HG03575 (cell line): ENCODE measurements at regions not wholly inside any gene's neighbourhood (a gene's known extent, or its start where the extent isn't known, plus 50 kb on each side); places are given as distances from the start of the nearest gene placed in this dataset.

Source experiments
- ATAC-seq: cut with Tn5 transposase; IDR thresholded peaks from one replicate; pipeline ENCODE4 v1.9.1; 2021; ENCODE audit not compliant: unreplicated experiment, insufficient number of reproducible peaks, low FRiP score; ENCODE audit errors: extremely low read depth

DNA sequence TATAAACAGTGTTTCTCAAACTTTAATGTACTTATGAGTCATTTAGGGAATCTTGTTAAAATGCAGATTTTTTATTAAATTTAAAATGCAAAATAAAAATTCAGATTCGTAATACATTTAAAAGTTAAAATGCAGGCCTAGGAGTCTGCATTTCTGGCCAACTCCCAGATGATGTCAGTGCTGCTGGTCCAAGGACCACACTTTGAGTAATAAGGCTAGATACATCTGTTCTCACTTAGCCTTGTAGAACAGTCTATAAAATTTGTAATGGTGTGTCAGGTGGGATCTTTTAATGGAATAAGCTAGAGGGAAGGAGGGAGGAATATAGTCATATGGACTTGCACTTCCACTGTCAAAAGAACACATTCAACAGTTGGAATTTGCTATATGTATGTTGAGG, 295.6 kb upstream of the BMP2 start:
- no peak for ATAC-seq

DNA sequence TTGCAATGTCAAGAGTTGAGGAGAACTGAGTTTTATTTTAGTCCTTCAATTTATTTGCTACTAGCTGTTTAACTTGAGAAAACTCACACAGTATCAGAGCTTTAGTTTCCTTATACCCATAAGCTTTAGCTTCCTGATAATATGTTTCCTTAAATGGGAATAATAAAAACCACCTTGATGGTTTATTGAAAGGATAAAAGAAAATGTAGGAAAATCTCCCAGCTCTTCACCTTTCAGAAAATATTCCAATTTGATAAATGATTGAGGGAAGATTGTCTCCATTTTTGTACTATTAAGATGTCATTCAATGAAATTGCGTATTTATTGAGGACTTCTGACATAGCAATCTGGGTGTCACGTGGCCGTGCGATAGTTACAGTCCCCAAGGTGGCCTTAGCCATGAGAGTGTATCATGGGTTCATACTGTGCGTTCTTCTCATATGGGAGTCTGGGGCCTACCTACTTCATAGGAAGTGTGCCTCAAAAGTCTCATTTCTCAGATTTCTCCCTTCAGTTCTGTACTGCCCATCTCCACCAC, 296.3 kb upstream of the BMP2 start:
- ATAC-seq, result no peak

DNA sequence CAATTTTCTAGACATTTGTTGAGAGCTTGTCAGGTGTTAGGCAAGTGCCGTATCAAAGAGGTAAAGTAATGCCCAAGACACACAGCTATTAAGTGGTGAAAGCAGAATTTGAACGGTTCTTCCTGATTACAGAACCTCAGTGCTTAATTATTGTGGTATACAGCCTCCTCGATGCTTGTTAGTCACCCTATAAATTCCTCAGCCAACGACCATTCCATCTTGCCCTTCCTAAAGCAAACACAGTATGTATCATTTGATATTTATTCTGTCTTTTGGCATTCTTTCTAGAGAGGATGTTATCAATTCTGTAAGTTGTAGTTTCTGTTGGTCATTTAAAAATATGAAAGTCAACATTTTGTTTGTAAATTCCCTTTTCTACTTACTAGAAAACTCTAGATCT, 297.8 kb upstream of the BMP2 start:
- ATAC-seq, result no peak

DNA sequence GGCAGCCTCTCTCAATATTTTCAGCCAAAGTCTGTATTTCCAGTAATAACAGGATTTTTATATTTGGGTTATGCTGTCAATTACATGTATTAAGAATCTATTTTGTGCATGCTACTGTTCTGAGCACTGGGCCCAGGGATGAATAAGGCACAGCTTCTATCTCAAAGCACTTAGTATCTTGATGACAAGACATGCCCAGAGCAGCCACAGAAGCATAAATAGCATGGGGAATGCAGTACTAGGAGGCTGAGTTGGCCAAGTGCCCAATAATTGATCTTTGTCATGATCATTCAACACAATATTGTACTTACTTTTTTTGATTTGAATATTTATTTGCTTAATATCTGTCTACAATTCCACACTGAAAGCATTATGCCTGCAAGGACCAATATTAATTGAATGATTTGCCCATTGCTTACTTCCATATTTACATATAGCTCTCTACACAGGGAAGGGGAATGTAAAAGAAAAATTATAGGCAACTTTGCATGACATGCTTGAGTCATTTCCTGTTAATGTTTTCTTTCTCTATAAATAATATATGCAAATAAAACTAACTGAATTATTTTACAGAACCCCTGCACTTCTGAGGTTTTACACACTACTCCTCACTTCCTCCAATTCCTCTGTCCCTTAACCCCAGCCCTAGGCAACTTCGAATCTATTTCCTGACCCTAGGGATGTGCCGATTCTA, 298.9 kb upstream of the BMP2 start:
- no peak for ATAC-seq

DNA sequence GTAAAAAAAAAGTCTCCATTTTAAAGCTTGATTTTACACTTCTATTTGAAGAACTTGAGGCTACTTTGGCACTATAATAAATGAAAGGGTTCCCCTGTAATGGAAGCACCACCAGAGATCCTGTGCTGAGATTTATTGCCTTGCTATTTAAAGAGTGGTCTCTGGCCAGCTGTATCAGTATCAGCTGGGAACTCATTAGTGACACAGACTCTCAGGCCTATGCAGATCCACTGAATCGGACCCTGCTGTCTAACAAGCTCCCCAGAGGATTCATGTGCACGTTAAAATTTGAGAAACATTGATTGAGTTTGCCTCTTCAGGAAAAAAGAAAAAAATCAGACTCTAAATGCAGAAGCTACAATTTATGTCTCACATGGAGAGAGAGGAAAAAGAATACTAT, 299.9 kb upstream of the BMP2 start:
- ATAC-seq, result no peak

DNA sequence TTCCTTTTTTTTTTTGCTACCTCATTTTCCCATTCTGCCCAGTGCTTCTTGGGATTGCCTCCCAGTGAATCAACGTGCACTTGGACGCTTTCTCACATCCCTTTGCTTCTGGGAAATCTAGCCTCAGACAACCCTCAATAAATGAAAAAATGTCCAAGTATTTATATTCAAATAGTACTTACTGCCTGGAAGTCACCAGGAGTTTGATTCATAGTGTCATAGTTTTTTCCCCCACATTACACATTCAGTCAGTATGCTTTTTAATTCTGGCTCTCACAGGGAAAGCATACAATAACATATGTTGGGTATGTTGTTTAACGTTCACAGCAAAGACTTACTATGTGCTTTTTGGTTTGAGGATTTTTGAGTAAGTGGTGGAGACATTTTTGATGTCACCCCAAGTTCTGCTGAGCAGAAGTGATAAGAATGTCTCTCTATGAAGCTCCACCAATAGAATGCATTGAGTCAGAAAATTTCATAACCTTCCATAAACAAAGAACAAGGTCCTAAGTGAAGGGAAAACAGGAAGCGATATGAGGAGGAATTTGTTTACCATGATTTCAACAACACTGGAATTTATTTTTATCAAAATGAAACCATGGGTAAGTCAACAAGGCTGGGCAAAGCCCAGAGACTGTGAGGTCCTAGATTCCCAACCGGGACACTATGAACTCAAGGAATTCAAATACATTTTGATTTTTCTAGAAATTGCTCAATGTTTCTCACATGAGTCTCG, 301.2 kb upstream of the BMP2 start:
- no peak for ATAC-seq

DNA sequence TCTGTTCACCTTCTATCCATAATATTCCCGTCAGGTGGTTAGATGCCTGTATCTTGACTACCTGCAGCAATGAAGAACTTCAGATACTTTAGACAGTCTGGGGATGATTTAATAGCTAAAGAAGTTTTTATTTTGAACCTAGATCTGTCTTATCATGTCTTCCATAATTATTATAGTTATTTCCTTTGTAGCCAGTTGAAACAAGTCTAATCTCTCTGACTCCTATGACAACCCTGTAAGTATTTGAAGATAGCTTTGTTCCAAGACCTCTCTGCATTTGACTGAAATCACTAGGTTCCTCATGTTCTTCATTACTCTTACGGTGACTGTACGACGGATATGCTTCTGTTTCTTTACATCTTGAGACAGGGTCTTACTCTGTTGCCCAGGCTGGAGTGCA, 316.6 kb upstream of the BMP2 start:
- no peak for ATAC-seq

DNA sequence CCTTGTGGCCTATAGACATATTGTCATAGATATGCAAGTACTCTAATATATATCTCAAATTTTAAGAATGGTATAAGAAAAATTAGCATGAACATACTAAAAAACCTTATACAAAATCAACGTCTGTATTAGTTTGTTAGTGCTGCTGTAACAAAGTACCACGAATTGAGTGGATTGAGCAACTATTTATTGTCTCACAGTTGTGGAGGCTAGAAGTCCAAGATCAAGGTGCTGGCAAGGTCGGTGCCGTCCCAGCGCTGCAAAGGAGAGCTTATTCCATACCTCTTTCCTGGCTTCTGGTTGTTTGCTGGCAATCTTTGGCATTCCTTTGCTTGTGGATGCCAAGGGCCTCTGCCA, 317.6 kb upstream of the FERMT1 start:
- no peak for ATAC-seq

DNA sequence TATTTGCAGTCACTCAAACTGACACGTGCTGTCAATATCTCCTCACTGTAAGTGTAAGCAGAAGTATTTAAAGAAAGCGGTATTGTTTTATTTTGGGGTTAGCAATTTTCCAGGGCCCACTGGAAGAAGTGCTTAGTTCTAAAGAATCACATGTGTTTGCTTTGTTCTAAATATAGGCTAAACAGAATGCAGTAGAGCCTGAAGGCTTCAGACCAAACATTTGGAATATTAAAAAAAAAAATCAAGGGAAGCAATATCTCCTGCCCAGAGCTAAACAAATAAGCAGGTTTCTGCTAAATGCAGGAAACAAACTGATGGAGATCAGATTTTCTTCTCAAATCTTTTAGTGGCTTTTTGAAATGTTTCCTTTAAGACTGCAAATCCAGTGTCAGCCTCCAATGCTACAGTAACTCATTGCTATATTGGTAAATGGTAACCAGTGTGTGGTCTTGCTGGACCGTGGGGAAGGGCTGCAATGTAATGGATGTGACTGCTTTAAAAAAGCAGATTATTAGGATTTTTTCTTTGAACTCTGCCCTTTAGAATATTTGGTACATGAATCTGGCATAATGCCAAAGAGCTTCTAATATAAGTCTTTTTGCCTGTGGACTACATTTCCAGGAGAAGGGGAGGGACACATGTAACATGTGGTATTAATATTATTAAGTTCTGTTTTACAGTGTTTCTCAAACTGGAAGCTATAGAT, 317.1 kb upstream of the FERMT1 start:
- no peak for ATAC-seq

DNA sequence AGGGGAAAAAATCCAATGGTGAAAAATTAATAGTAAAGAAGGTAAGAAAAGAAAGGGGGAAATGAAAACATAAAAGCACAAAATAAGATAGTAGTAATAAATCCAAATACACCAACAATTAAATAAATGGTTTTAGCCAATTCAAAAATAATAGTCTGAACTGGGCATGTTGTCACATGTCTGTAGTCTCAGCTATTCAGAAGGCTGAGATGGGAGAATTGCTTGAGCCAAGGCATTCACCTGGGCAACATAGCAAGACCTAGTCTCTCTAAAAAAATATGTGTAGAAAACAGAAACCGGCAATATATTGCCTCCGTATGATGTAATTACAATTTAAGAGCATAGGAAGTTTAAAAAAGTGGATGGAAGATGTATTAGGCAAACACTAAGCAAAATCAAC, 311.3 kb upstream of the FERMT1 start:
- no peak for ATAC-seq

DNA sequence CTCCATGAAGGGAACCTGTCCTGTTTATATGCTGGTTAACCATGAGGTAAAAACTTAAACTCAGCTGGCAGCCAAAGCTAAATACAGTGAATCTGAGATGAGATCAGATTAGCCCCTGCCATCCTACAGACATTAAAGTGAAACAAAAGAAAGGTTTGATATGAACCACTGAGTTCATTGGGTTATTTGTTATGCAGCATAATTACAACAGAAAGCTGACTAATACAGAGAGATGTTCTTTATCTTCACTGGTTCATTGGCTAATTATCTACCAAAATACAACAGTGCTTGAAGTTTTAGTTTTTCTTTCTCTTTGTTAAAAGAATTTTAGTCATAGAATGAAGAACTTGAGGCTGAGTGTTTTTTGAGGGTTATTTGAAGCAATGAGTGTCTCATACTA, 307.6 kb upstream of the FERMT1 start:
- ATAC-seq, result no peak

DNA sequence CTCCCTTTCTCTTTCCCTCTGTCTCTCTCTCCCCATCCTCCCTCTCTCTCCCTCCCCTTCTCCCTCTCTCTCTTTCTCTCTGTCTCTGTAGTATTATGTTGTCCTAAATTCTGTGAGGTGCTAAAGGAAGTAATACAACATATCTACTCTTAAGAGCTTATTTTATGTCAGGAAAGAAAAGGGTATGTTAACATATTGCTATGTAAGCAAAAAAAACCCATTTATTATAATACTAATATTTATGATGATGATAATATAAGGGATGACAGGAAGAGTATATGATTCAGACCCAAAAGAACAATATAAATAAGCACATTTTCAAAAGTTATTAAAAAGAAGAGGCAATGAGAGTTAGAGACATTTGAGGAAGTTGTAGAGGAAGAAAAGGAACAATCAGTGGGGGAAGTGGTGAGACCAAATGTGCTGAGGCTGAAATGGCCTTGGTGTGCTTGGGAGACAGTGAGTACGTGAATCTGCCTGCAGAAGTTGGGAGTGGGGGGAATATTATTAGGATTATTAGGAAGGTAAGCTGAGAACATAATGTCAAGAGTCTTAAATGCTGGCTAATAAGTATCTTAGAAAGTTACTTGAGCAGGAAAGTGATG, 303.6 kb upstream of the FERMT1 start:
- no peak for ATAC-seq

DNA sequence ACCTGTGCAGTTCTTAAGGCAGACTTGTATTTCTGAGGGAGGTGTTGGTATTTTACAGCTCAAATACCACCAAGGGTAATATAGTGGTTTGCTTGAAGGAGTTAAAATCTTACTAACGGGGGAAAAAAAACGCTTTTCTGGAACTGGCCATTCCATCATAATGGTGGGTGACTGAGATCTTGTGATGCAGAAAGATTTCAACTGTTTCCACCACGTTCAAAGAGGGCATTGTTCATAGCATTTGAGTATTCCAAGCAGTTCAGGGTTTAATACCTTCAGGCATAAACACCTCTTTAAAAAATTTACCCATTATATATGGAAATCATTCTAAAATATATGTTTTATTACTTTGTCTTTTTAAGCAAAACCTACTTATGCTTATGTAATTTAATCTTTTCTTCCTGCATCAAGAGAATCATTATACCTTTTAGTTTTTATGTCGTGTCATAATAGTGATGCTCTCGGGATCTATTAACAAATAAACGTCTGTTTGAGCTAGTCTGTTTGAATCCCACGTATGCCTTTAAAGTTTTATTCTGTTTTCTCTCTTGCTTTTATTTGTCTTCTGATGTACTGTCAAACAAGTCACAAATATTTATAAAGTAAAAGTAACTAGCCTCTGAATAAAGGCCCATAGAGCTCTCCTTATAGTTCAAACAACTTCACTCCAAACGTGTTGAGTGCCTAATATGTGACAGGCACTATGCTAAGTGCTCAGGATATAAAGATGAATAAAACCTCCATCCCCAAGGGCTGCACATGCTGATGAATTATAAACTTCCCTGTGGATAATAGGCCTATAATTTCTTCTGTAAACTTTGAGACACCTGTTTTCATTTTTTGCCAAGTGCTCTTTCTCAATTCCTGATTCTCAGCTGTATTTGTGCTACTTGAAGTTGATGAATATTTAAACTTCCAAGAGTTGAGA, 298.8 kb upstream of the FERMT1 start:
- no peak for ATAC-seq

DNA sequence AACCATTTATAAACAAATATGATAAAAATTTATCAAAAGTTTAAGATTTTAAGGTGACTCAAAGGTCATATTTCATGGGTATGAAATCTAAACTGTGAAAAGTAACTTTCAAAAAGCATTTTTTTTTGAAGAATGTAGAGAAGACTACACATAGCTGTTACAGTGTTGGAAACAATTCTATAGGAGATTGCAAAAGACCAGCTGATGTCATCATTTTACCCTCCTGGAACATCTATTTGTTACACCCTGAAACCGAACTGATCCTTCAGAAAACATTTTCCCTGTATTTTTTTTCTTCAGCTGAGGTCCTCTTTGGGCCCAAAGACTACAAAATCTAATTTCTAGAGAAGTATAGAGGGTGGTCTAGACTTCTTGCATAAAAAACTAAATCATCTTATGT, 297.5 kb upstream of the FERMT1 start:
- no peak for ATAC-seq

DNA sequence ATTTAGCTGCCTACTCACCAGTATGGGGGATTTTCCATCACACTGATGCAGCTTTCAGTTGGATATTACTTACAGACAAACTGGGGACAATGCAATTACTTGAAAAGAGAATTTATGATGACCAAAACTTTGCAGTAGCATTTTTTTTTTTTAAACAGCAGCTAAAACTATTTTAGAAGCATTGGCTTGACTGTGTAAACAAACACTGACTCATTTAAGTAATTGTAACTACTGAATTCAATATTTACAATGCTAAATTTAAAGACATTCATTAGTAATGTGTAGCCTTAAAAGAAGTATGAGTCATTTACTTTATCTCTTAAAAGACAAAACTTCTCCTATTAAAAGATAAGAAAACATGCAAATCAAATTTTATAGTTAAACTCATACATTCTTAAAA, 295.9 kb upstream of the FERMT1 start:
- no peak for ATAC-seq

DNA sequence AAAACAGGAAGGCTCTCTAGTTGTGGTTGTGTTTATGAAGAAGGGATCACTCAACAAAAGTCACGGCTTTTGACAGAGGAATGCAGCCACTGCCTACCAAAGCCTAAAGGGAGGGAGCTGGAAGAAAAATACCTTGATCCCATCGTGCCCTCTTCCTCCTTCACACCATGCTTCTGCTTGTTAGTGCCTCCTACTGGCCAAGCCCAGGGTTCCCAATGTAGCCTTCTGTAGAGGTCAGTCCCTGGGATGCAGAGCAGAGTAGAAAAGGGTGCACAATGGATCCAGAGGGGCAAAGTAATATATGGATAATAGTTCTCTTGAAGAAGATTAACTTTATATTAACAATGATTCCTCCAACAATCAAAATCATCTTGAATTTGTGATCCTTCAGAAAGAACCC, 293.5 kb upstream of the FERMT1 start:
- no peak for ATAC-seq

DNA sequence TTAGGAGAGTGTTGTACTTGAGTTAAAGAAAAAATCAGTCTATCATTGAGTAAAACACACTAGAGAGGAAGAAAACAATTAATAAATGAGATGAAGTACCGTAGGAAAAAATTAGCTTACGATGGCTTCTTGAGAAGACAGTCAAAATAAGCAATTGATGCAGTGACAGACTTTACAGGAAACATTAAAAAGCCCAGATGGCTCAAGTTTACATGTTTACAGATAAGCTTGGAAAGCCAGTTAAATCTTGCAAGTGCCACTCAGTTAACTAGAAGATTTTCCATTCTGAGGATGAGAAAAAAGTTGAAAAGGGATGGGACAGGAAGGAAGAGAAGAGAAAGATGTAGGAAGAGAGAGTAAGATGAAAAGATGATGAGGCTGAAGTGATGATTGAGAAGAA, 288.8 kb upstream of the FERMT1 start:
- no peak for ATAC-seq

DNA sequence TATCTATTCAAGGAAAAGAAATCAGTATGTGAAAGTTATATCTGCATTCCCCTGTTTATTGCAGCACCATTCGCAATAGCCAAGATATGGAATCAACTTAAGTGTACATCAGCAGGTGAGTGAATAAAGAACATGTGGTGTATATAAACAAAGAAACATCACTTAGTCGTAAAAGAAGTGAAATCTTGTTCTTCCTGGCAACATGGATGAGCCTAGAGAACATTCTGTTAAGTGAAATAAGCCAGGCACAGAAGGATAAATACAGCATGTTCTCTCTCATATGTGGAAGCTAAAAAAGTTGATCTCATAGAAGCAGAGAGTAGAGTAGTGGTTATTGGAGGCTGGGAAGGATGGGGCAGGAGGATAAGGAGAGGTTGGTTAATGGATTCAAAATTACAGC, 287.9 kb upstream of the FERMT1 start:
- no peak for ATAC-seq

DNA sequence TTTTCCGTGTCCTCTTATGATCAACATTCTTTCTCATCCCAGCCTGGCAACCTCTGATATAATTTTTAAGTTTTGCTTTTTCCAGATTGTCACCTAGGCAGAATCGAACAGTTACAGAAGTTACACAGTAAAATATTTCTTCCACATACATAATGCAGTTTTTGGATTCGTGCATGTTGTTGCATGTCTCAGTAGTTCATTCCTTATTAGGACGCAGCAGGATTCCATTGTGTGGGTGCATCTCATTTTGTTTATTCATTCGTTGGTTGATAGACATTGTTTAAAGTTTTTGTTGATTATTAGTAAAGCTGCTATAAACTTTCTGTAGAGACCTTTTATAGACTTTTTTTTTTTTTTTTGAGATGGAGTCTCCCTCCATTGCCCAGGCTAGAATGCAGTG, 284.3 kb upstream of the FERMT1 start:
- no peak for ATAC-seq
